H9 (cell line): ENCODE measurements at regions not wholly inside any gene's neighbourhood (a gene's known extent, or its start where the extent isn't known, plus 50 kb on each side); places are given as distances from the start of the nearest gene placed in this dataset.

Experiments used
- DNase-seq: peaks from one replicate; pipeline ENCODE4 v3.0.0-alpha.2; 2017
- H2AFZ ChIP-seq: one replicate; pipeline ENCODE4 v1.6.1; 2013; ENCODE audit warnings: mild to moderate bottlenecking, low read length, control low read depth, moderate library complexity
- H2AK5ac ChIP-seq: 2 replicates; pipeline ENCODE4 v1.6.1; 2013; ENCODE audit warnings: low read length, control low read depth, mixed read lengths; ENCODE audit not compliant: insufficient read length
- H2BK120ac ChIP-seq: one replicate; pipeline ENCODE4 v1.6.1; 2013; ENCODE audit warnings: low read depth, mild to moderate bottlenecking, low read length, control low read depth, inconsistent platforms; ENCODE audit not compliant: poor library complexity, severe bottlenecking
- H2BK12ac ChIP-seq: 2 replicates; pipeline ENCODE4 v1.6.1; 2013; ENCODE audit warnings: low read length, control low read depth, mixed read lengths, low read depth; ENCODE audit not compliant: insufficient read length
- H2BK15ac ChIP-seq: 2 replicates; pipeline ENCODE4 v1.6.1; 2013; ENCODE audit warnings: low read depth, low read length, control low read depth
- H2BK20ac ChIP-seq: one replicate; pipeline ENCODE4 v1.6.1; 2013; ENCODE audit warnings: low read depth, mild to moderate bottlenecking, low read length, control low read depth, inconsistent platforms; ENCODE audit not compliant: poor library complexity, severe bottlenecking
- H2BK5ac ChIP-seq: 2 replicates; pipeline ENCODE4 v1.6.1; 2013; ENCODE audit warnings: low read length, control low read depth, mixed read lengths; ENCODE audit not compliant: insufficient read length
- H3K14ac ChIP-seq: 2 replicates; pipeline ENCODE4 v1.6.1; 2013; ENCODE audit warnings: low read length, control low read depth; ENCODE audit not compliant: insufficient read depth
- H3K18ac ChIP-seq: 2 replicates; pipeline ENCODE4 v1.6.1; 2013; ENCODE audit warnings: low read depth, mild to moderate bottlenecking, mixed read lengths, low read length, control low read depth; ENCODE audit not compliant: insufficient read length
- H3K23ac ChIP-seq: 2 replicates; pipeline ENCODE4 v1.6.1; 2013; ENCODE audit warnings: low read length, control low read depth, mixed read lengths, low read depth; ENCODE audit not compliant: insufficient read length
- H3K23me2 ChIP-seq: 2 replicates; pipeline ENCODE4 v1.6.1; 2013; ENCODE audit warnings: low read depth, mild to moderate bottlenecking, mixed read lengths, low read length, control low read depth; ENCODE audit not compliant: insufficient read length, poor library complexity, severe bottlenecking
- H3K27ac ChIP-seq: 2 replicates; pipeline ENCODE4 v1.5.1; 2013; ENCODE audit warnings: low read length, control low read depth, mixed read lengths, low read depth; ENCODE audit not compliant: insufficient read length
- H3K27me3 ChIP-seq: 2 replicates; pipeline ENCODE4 v1.6.1; 2013; ENCODE audit warnings: low read length, control low read depth, inconsistent platforms; ENCODE audit not compliant: insufficient read depth
- H3K4ac ChIP-seq: 2 replicates; pipeline ENCODE4 v1.6.1; 2013; ENCODE audit warnings: low read depth, mild to moderate bottlenecking, control low read depth, inconsistent platforms, low read length, moderate library complexity
- H3K4me1 ChIP-seq: 2 replicates; pipeline ENCODE4 v1.6.1; 2013; ENCODE audit warnings: low read length, control low read depth, inconsistent platforms; ENCODE audit not compliant: insufficient read depth
- H3K4me2 ChIP-seq: 2 replicates; pipeline ENCODE4 v1.6.1; 2013; ENCODE audit warnings: low read length, control low read depth, mixed read lengths; ENCODE audit not compliant: insufficient read length, insufficient read depth
- H3K56ac ChIP-seq: 2 replicates; pipeline ENCODE4 v1.6.1; 2013; ENCODE audit warnings: low read depth, mild to moderate bottlenecking, mixed read lengths, low read length, control low read depth; ENCODE audit not compliant: insufficient read length
- H3K79me1 ChIP-seq: 2 replicates; pipeline ENCODE4 v1.6.1; 2013; ENCODE audit warnings: low read depth, mild to moderate bottlenecking, moderate library complexity, low read length, control low read depth, inconsistent platforms; ENCODE audit not compliant: insufficient read depth, poor library complexity, severe bottlenecking
- H3K79me2 ChIP-seq: 2 replicates; pipeline ENCODE4 v1.6.1; 2013; ENCODE audit warnings: low read length, control low read depth, inconsistent platforms; ENCODE audit not compliant: insufficient read depth
- H3K9ac ChIP-seq: 2 replicates; pipeline ENCODE4 v1.6.1; 2013; ENCODE audit warnings: low read length, control low read depth, mixed read lengths; ENCODE audit not compliant: insufficient read length; ENCODE audit errors: extremely low read depth
- H3K9me3 ChIP-seq: one replicate; pipeline ENCODE4 v1.6.1; 2013; ENCODE audit warnings: low read depth, low read length, inconsistent platforms; ENCODE audit not compliant: control insufficient read depth
- H3T11ph ChIP-seq: one replicate; pipeline ENCODE4 v1.6.1; 2013; ENCODE audit warnings: mild to moderate bottlenecking, low read length, control low read depth, inconsistent platforms
- H4K20me1 ChIP-seq: one replicate; pipeline ENCODE4 v1.6.1; 2013; ENCODE audit not compliant: control insufficient read depth, insufficient read length, insufficient read depth
- H4K5ac ChIP-seq: 2 replicates; pipeline ENCODE4 v1.6.1; 2013; ENCODE audit warnings: low read depth, mild to moderate bottlenecking, mixed read lengths, low read length, control low read depth; ENCODE audit not compliant: insufficient read length
- H4K8ac ChIP-seq: replicated peaks from 2 replicates; pipeline ENCODE4 v1.6.1; 2013; ENCODE audit warnings: low read length, control low read depth, mixed read lengths, low read depth; ENCODE audit not compliant: insufficient read length
- H4K91ac ChIP-seq: 2 replicates; pipeline ENCODE4 v1.6.1; 2013; ENCODE audit warnings: low read depth, mild to moderate bottlenecking, moderate library complexity, mixed read lengths, low read length, control low read depth; ENCODE audit not compliant: insufficient read length
- H3K27ac Mint-ChIP-seq, 3 experiments: 2 replicates in 2 of 3; 3 replicates in 1 of 3; pipeline ENCODE4 v1.8.0; 2020 to 2021; ENCODE audit warnings: mixed read lengths in 3 of 3, mild to moderate bottlenecking in 1 of 3, moderate library complexity in 1 of 3
- H3K27me3 Mint-ChIP-seq: 2 replicates; pipeline ENCODE4 v1.8.0; 2021; ENCODE audit warnings: low read depth, mild to moderate bottlenecking, moderate library complexity, mixed read lengths
- H3K36me3 Mint-ChIP-seq, 3 experiments: 2 replicates in 2 of 3; 3 replicates in 1 of 3; pipeline ENCODE4 v1.8.0; 2020 to 2021; ENCODE audit warnings: low read depth in 3 of 3, mixed read lengths in 3 of 3; ENCODE audit not compliant: insufficient read depth in 1 of 3
- H3K4me1 Mint-ChIP-seq, 2 experiments: 2 replicates each; pipeline ENCODE4 v1.8.0; 2020; ENCODE audit warnings: mixed read lengths in 2 of 2
- H3K4me3 Mint-ChIP-seq, 2 experiments: 2 replicates in 1 of 2; 3 replicates in 1 of 2; pipeline ENCODE4 v1.8.0; 2020 to 2021; ENCODE audit warnings: mild to moderate bottlenecking in 2 of 2, mixed read lengths in 2 of 2, moderate library complexity in 1 of 2
- H3K9me3 Mint-ChIP-seq, 2 experiments: 2 replicates in 1 of 2; 3 replicates in 1 of 2; pipeline ENCODE4 v1.8.0; 2020; ENCODE audit warnings: mild to moderate bottlenecking in 2 of 2, mixed read lengths in 2 of 2, moderate library complexity in 1 of 2
- WGBS: extraction: QIAGEN DNeasy Blood & Tissue Kit; methylation state at CpG from one replicate; pipeline ENCODE4 v1.1.7; 2013; ENCODE audit warnings: missing lambda C conversion rate, low lambda C conversion rate, mixed read lengths; ENCODE audit not compliant: insufficient read length; ENCODE audit errors: extremely low coverage; 5-methylcytosine and 5-hydroxymethylcytosine counted together
- TF ChIP-seq, protein P1 (sequence below): fragments of 200-600 bp; sonication (generic); conservative IDR thresholded peaks from 3 replicates; pipeline ENCODE4 v1.8.0; 2021; ENCODE audit warnings: antibody characterized with exemption, mild to moderate bottlenecking

GRCh38 chr1:22236900-22237299, 94.0 kb upstream of the WNT4 start:
- Histone ChIP-seq H3K23ac (no peak overlapping the region), H3K56ac (no peak overlapping the region), H3K4me2 (no peak overlapping the region), H3K4me1 (no peaks in the 10 kb centered on the region), H3K79me1 (no peaks in the 10 kb centered on the region), H4K20me1 (no peaks in the 10 kb centered on the region), H3K23me2 (no peaks in the 10 kb centered on the region), H2BK120ac (no peak overlapping the region), H2BK12ac (no peak overlapping the region), H3K79me2 (no peaks in the 10 kb centered on the region), H3K9me3 (no peaks in the 10 kb centered on the region), H4K8ac (no peak overlapping the region), H3K4ac (no peak overlapping the region), H4K91ac (no peak overlapping the region), H3K14ac (no peak overlapping the region), H2BK5ac (no peak overlapping the region), H2BK20ac (no peak overlapping the region), H3K18ac (no peak overlapping the region), H3K27ac (no peak overlapping the region), H3K27me3 (no peaks in the 10 kb centered on the region), H3T11ph (no peak overlapping the region), H2AFZ (no peak overlapping the region), H2AK5ac (no peak overlapping the region), H2BK15ac (no peak overlapping the region), H3K9ac (no peak overlapping the region), H4K5ac (no peak overlapping the region)
- no peak for DNase-seq
- Mint-ChIP-seq H3K27ac (no peak overlapping the region), H3K9me3 (no peaks in the 10 kb centered on the region), H3K36me3 (no peaks in the 10 kb centered on the region), H3K27me3 (no peaks in the 10 kb centered on the region; the same call in 1 of the 2 replicates), H3K4me3 (no peak overlapping the region), H3K4me1 (peaks cover 17 to 38% of the 10 kb centered on the region in 2 experiments)
- TF ChIP-seq, protein P1, sequence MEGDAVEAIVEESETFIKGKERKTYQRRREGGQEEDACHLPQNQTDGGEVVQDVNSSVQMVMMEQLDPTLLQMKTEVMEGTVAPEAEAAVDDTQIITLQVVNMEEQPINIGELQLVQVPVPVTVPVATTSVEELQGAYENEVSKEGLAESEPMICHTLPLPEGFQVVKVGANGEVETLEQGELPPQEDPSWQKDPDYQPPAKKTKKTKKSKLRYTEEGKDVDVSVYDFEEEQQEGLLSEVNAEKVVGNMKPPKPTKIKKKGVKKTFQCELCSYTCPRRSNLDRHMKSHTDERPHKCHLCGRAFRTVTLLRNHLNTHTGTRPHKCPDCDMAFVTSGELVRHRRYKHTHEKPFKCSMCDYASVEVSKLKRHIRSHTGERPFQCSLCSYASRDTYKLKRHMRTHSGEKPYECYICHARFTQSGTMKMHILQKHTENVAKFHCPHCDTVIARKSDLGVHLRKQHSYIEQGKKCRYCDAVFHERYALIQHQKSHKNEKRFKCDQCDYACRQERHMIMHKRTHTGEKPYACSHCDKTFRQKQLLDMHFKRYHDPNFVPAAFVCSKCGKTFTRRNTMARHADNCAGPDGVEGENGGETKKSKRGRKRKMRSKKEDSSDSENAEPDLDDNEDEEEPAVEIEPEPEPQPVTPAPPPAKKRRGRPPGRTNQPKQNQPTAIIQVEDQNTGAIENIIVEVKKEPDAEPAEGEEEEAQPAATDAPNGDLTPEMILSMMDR, result no peak
- no CpG with 5 or more reads among the region's 6 CpGs for WGBS
